ENCODE measurements at regions not wholly inside any gene's neighbourhood (a gene's known extent, or its start where the extent isn't known, plus 50 kb on each side); places are given as distances from the start of the nearest gene placed in this dataset.

DNA sequence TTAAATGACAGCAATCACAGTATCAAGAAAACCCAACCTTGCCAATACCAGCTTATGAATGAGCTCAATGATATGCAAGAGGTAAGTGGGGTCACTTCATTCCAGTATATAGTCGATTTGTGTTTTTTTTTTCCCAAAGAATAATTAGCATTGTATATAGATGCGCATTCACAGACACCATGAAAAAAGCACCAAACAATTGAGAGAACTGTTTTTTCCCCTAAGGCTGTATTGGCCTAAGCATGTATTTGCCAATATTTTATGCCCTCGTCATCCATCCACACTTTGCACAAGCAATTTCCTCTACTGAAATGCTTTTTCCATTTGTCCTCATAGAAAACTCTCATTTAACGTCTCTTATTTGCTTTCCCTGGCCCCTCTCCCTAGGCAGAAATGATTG lies 213.7 kb downstream of the SAMD5 start:
- no peak for DNase-seq

GRCh38 chr6:147724454-147724853 lies 216.0 kb downstream of the SAMD5 start:
- no peak for DNase-seq

- DNase-seq: no peak
Observed at GRCh38 chr6:147726342-147726741, 217.9 kb downstream of the SAMD5 start.

- no peak for DNase-seq
Observed at GRCh38 chr6:147728903-147729302, 220.4 kb downstream of the SAMD5 start.

DNA sequence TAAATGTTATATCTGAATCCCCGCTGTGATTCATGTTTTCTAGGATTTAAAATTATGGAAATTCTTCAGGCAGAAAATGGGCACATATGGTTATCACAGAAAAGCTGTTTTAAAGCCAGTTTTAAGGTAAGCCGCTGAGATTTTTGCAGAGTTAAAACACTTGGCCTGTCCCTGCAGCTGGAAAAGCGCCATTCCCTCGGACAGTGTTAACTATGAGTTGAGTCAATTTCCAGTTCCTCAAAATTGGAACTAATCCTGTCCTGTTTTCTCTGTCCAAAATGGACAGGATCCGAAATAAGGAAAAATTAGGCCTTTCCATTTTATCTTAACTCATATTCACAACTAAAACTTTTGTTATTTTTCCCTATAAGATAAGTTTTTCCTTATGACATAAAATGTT lies 225.2 kb downstream of the SAMD5 start:
- no peak for DNase-seq

DNA sequence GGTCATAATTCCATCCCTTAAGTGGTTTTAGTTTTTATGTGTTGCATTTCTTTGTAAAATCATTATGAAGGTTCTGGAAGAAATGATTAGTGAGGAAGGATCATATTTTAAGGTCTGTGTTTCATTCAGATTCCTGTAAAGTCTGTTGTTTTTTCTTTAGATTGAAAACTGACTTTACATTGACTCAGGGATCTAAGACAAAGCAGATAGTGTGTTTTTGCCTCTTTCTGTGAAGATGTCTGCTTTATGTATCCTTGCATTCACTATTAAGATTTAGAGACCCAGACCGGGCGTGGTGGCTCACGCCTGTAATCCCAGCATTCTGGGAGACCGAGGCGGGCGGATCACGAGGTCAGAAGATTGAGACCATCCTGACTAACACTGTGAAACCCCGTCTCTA lies 225.7 kb downstream of the SAMD5 start:
- no peak for DNase-seq

DNA sequence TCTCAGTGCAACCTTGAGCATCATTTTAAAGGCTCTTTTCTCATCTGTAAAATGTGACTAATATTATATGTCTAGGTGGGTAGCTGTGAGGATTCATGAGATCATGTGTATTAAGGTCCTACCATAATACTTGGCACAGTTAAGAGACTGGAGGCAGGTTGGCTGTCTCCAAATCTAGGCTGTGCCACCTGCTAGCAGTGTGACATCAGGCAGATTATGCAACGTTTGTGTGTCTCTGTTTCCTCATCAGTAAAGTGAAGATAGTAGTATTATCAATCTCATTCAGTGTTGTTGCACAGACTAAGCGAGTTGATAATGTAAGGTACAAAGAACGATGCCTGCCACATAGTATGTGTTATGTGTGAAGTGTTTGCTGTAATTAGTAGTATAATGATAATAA lies 227.4 kb downstream of the SAMD5 start:
- DNase-seq: peak; percentile 2

- DNase-seq: no peak
Observed at GRCh38 chr6:147737115-147737514, 228.6 kb downstream of the SAMD5 start.

GRCh38 chr6:147738099-147738498 lies 229.6 kb downstream of the SAMD5 start:
- no peak for DNase-seq

- DNase-seq: no peak
Observed at GRCh38 chr6:147738516-147739162, 230.1 kb downstream of the SAMD5 start.

DNA sequence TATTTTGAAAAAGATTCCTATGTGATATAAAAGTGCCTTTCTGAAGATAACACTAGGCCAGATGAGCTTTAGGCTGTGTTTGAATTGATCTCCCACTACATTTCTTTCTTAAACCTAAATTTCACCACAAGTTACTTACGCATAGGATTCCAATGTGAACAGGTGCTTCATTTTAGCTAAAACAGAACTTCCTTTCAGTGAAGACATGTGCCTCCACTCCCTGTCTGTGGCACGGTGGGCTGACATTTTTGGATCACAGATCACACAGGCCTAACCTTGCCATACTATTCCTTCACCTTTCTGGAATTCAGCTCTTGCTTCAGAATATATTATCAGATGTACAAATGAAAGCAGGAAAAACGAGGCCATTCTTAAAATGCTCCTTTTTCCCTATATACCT lies 231.8 kb downstream of the SAMD5 start:
- no peak for DNase-seq

DNA sequence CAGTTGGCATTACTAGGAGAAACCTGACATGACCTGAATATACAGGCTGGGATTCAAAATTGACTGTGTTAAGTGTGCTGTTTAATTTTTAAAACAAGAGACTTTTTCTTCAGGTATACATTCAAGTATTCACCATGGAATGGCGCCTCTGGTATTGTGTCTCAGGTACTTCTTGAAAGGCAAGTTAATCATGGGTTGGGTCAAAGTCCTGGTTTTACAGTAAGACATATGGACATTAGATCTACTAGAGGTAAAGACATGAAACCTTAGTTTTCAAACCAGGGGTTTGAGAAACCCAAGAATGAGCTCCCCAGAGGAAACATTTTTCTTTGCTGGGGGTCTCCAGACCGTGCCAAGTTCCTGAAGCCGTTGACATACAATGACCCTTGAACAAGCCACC lies 232.4 kb downstream of the SAMD5 start:
- no peak for DNase-seq

GRCh38 chr6:147741389-147741788 lies 232.9 kb downstream of the SAMD5 start:
- DNase-seq: peak; percentile 82

GRCh38 chr6:147742440-147742839 lies 233.9 kb downstream of the SAMD5 start:
- no peak for DNase-seq

DNA sequence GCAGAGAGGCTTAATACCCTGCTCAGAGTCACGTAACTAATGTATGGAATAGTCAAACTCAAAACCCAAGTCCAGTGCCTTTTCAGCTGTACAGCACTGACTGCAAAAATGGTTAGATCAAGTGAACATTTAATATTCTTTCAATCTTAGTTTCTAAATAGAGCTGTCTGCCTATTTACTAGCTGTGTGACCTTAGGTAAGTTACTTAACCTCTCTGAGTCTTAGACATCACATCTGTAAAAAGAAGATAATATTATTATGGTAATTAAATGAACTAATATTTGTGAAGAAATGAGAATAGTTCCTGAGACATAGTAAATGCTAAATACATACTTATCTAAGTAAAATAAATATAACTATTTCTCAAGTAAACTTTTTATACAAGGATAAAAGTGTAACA lies 235.5 kb downstream of the SAMD5 start:
- no peak for DNase-seq

- DNase-seq: no peak
Observed at GRCh38 chr6:147749331-147749730, 240.8 kb downstream of the SAMD5 start.

DNA sequence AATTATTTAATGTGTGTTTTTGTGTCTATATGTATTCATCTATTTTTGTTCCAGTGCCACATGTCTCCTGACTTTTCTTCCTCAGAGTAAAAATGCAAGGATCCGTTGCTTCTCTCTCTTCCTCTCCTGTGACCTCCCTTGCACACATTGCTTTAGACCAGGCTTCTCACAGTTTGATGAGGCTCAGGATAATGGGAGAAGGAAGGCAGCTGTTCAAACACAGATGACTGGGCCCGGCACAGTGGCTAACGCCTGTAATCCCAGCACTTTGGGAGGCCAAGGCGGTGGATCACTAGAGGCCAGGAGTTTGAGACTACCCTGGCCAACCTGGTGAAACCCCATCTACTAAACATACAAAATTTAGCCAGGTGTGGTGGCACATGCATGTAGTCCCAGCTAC lies 241.9 kb downstream of the SAMD5 start:
- DNase-seq: peak; percentile 86

GRCh38 chr6:147751232-147751631 lies 242.7 kb downstream of the SAMD5 start:
- no peak for DNase-seq

DNA sequence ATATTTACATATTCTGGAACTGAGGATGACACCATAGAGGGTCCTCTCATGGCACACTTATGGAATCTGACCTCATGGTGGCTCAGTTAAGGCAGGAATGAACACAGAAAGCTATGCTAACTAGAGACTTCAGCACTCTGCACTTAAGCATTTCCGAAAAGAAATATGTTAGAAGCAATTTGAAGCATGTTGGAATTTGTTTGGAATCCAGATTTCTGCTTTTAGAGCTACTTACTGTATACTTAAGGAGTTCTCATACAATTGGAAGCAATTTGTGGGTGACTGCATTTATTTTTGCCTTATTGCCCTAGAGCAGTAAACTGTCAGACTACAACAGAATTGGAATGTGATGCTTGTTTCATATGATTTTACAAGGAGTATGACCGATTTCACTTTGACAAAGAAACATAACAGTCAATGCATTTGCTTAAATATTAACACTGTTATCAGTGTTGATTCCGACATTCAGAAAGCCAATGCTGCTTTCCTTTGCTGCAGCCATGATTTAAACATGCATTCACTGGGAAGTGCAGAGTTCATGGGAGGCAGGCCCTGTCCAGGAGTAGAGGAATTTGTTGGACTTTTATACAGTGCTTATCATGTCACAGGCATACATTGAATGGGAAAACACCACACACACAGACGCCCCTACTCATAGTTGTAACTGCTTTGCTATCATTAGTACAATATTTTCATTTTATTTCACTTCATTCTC lies 244.4 kb downstream of the SAMD5 start:
- no peak for DNase-seq

- no peak for DNase-seq
Observed at GRCh38 chr6:147755999-147756398, 247.5 kb downstream of the SAMD5 start.

GRCh38 chr6:147756891-147757290 lies 248.4 kb downstream of the SAMD5 start:
- DNase-seq: no peak

DNA sequence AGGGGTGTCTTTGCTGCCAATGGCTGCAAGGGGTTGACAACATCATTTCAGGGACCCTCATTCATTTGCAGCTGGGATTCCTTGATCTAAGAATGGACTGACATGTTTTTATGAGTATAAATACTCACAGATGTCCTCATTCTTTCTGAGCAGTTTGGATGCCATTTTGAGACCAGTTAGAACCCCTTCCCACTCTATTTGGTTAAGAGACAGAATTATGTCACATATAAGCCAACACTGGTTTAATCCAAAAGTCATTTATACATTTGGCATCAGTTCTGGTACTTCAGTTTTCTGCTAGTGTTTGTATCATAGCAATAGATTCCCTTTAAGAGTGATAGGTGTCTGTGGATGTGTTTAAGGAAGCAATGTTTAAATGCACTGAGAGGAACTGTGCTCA lies 248.8 kb downstream of the SAMD5 start:
- DNase-seq: no peak

GRCh38 chr6:147758303-147758702 lies 249.8 kb downstream of the SAMD5 start:
- no peak for DNase-seq

DNA sequence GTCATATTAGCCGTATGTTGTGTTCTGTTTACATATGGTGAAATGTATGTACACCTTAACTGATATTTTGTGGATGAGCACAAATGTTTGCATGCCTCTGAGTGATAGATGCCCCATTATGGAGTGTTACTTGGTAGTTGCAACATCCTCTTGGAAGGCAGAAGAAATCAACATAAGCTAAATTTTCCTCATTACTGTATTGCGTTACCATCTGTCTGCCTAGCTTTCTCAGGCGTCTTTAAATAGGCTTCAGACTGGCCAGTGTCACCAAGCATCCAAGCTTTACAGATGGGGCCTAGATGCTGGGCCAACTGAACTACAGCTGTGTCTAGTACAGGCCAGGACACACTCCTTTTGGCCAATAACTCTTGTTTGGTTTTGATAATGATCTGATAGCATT lies 250.6 kb downstream of the SAMD5 start:
- DNase-seq: no peak

DNA sequence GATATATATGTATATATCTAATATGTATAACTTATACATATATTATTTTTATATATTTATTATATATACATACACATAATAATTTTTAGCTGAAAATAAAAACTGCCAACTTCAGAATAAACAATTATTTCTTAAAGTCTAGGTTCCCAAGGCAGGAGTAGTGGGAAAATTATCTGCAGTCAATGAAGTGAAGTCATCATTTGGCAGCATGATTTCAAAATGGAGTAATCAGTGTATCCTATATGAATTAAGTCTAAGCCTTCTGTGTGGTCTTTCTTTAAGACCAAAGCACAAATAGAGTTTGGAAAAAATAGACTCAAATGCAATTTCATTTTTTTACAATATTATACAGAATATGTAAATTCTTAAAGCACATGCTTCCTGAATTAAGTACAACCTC lies 251.0 kb downstream of the SAMD5 start:
- DNase-seq: no peak

Measured in DMS53 (cell line).